IPS-NIHi11 (cell line): ENCODE measurements at regions not wholly inside any gene's neighbourhood (a gene's known extent, or its start where the extent isn't known, plus 50 kb on each side); places are given as distances from the start of the nearest gene placed in this dataset.
"Not testable (repeated sequence)": the region's sequence is repeated elsewhere in the genome, so short reads cannot be mapped to it uniquely, and the experiment has no call there.

ENCODE experiments used
- DNase-seq: peaks from one replicate; pipeline ENCODE4 v3.0.0; 2012; ENCODE audit warnings: mixed read lengths, low spot score

DNA sequence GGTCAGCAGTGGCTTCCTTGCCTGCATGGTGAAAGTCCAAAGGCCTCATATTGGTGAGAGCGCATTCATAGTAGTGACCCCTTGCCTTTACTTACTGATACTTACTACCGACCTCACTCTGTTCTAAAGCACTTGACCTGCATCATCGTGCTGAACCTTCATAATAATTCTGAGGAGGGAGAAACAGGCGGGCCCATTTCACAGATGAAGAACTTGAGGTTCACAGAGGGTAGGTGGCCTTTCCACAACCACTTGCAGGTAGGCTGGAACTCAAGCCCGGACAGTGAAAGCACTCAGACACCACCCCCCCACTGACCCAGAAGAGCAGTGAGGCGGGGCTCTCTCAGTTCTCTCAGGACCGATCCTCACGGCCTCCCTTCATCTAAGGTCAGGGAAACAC is 149.4 kb upstream of the CHST15 start:
- no peak for DNase-seq

DNA sequence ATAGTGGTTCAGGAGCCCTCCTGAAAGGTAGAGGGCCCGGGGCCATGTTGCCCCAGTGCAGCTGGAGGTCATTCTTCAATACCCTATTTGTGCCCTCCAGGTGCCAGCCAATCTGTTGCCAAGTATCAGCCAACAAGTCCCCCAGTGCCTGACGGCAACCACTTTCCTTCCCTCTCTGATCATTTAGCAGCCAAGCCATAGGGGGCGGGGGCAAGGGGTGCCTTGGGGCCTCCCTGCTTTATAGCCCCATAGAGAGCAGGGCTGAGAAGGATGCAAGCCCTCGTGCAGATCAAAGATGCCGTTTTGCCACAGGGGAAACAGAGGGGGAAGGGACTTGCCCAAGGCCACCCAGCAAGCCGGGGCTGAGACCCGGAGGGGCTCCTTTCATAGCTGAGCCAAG is 149.0 kb upstream of the CHST15 start:
- no peak for DNase-seq

DNA sequence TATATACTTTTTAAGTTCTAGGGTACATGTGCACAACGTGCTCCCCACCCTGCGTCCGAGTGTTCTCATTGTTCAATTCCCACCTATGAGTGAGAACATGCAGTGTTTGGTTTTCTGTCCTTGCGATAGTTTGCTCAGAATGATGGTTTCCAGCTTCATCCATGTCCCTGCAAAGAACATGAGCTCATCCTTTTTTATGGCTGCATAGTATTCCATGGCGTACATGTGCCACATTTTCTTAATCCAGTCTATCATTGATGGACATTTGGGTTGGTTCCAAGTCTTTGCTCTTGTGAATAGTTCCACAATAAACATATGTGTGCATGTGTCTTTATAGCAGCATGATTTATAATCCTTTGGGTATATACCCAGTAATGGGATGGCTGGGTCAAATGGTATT is 148.1 kb upstream of the CHST15 start:
- not testable (repeated sequence) for DNase-seq

DNA sequence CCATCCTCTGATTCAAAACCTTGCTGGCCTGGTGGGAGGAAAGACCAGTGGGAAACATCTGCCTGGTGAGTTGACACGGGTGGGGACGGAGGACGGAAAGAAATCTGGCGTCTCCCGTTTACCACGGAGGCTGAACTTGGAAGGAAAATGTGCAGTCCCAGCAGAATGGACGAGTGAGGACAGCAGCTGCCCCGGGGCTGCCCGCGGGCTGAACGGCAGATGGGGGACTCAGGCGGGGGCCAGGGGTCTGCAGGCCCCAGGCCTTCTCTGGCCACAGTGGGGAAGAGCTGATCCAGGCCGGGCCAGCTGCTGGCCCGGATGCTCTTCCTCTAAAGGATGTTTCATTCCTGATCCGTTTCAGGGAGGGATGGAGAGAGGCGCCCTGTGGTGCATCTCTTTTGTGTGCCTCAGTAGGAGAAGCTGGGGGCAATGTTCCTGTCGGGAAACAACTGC is 147.5 kb upstream of the CHST15 start:
- DNase-seq, result peak; percentile 48

DNA sequence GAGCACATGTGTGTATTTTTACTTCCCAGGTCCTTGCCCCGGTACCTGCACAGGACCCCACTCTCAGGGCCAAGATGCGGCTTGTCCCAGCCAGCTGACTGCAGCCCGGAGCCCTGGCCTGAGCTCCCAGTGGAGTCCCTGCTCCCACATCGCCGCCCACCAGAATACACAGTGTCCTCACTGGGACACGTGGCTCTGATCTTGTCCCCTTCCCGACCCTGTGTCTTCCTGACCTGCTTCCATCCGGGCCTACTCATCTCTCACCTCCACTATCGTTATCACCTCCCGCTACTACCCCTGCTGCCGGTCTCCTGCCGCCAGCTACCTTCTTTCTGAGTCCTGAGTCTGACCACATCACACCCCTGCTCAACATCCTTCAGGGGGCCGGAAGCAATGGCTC is 146.3 kb upstream of the CHST15 start:
- no peak for DNase-seq

DNA sequence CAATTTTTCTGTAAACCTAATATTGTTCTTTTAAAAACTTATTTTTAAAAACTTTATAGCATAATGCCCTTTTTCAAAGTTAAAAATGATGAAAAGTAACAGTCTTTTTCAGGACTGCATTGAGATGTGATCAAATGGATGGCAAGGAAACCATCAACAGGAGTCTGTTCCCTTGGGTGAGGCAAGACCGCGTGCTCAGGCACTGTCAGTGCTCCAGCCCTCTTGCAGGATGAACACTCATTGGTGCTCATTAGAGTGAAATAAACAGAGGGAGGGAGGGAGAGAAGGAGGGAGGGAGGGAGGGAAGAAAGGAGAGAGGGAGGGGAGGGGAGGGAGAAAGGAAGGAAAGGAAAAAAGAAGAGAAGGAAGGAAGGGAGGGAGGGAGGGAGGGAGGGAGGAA is 145.7 kb upstream of the CHST15 start:
- no peak for DNase-seq

DNA sequence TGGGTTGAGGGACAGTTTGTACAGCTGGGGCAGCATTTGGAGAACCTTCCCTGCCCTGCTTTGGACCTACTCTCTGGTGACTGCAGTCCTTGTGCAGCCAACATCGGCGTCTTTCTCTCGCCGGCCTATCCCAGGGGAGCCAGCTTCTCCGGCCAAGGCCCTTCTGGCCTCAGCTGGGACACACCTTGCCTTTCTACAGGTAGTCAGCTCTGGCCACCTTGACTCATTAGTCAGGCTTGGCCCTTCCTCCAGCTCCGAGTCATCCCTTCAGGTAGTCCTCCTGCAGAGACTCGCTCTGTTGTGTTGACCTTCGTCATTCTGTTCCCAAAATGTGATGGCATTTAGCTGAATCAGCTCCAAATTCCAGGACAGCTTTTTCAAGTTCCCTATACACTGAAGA is 145.0 kb upstream of the CHST15 start:
- DNase-seq, result no peak

DNA sequence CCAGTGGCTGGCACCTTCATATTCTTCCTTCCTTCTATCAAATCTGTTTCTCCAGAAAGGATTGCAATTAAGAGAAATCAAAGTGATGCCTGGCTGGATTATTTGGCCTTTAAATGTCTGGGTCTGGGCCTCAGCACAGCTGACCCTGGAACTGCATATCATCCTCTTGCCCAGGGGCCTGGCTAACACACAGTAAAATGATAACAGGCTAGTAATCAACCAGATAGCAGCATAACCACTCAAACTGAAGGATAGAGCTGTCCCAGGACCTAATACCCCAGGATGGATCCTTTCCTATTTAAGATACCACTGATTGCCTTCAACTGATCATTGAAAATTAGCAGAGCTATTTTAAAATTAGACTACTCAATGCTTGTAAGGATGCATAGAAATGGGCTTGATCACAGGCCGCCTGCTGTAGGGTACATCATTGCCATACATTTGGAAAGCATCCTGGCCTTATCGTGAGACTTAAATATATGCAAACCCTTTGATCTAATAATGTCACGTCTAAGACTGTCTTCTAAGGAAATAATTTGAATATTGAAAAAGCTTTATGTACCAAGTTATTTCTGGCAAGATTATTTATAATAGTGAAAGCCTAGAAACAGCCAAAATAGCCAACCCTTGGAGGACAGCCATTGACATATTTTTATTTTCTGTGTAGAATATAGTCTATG is 144.0 kb upstream of the CHST15 start:
- DNase-seq, result no peak

DNA sequence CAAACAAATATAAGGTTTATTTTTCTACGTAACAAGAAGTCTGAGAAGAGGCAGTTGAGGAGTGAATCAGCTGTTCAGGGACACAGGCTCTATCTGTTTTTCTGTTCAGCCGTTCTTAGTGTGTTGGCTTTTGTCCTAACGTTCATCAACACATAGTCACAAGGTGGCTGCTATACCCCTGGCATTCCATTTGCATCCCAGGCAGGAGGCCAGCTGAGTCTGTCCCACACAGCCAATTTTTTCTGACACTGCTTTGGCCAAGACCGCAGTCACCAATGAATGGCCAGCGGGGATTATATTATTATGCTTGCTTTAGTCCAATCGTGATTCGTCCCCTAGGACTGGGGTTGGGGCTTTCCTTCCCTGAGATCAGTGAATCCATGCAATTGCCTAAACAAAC is 143.4 kb upstream of the CHST15 start:
- DNase-seq, result no peak

DNA sequence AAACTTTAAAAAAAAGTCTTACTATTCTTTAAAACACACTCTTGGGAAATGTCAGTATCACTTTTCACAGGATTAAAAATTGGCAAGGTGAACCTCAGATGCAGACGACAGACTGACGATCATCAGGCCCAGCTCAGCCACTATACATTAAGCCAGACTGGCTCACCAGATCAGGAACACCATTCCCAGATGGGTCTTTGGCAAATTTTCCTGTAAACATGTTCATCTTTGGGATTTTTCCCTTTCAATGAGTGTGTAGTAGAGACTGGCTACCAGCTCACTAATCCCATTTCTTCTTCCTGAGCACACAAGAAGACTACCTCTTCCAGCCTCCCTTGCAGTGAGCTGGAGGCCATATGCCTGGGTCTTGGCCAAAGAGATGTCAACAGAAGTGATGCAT is 142.7 kb upstream of the CHST15 start:
- DNase-seq, result no peak

DNA sequence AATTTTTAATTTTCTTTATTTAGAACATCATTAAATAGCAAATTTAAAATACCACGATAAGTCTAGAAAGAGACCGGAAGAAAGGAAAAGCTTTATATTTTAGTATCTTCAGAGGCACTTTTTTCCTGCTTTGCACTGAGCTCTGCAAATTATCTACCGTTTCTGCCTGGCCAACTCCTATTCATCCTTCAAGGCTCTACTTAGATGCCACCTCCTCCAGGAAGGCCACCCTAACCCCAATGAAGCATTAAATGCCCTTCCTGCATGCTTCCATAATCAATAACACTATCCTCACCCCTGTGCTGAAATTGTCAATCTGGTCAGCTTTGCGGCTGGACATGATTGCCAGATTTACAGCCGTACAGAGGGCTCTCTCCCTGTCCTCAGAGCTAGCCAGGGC is 141.8 kb upstream of the CHST15 start:
- DNase-seq, result no peak

DNA sequence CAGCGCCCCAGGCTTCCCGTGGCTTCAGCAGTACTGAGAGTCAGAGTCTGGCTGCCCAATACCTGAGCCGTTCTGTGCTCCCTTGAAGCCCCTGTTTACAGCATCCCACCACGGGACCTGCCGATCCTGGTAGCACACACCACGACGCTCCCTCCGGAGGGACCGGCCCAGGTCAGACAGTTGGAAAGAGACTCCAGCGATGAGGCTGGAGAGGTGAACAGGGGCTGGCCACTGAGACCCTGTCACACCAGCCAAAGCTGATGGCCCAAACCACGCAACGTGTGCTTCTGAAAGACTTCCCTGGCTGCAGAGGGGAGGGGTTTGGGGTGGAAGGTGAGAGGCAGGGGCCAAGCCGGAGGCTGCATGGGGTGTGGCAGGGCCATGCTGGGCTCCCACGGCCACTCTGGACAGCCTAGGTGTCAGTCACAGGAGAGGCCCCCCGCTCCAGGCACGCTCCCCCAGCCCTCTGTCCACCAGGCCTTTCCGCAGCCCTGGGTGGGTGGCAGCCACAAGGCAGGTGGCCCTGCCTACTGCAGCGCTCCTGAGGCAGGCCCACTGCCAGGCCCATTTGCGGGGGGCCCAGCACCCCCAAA is 140.2 kb upstream of the CHST15 start:
- DNase-seq, result no peak

DNA sequence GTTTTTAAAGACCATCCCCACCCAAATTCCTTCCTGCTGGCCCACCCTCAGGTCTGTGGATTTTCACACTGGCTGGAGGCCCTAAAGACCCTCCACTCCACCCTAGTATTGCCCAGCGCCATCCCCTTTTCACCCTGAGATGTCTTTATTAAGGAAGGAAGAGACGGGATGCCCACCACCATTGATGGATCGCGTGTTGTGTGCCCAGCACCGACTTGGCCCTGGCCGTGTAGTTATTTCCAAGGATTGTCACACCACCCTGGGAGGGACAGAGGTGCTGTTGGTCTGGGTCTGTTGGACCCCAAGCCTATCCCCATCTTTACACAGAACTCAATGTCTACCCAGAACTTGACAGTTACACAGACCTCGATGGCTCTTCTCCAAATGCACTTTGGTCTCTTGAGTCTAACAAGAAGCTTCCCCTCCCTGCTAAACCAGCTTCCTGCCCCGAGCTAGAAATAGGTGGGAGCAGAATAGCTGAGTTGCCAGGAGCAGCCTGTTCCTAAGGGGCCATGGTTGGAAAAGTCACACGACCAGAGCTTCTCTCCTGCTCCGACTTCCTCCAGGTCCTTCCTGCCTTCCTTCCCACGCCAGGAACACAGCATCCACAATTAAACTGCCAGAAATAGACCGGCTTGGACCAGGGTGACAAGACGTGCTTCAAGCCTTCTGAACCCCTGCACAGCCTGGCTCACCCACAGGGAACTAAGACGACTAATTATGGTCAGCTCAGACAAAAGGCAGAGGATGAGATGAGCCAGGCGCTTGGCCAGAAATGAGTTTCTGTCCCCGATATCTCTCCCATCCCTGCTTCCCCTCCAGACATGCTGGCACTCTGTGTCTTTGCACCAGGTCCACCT is 139.5 kb upstream of the CHST15 start:
- DNase-seq, result no peak

DNA sequence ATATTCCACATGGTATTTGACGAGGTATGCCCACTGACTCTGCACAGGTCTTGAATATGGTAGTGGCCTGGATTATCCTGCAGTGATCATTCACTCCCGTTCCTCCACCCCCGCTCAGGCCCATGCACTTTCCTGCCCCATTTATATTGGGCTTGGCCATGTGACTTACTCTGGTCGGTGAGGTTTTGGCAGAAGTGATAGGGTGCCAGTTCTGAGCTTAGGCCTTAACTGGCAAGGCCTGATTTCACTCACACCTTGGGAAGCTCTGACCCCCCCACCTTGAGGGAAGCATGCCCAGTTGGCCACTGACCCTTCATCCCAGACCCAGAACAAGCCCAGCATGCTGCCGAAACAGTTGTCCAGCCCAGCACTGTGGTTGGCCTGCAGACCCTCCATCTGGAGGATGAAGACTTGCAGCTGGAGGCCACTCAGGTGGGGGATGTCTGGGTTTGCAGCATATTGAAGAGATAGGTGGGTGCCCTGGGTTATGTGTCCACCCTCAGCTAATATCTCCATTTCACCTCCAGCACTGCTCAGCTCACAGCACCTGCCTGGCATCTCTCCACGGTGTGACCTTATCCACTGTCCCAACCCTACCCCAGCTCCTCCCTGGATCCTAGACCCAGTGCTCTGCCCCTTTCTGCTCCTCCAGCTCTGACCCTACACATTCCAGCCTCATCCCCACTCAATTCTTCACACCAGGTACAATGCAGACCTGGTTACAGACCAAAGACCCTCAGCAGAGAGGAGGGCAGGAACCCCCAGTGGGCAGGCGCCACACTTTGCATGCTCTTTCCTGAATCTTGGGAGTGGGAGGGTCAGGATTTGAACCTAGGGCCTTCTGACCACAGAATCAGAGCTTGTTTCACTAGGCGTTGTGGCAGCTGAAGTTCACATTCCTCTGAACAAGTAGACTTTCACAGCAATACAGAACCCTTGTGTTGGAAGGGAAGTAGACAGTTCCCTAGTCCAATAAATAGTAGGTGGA is 138.1 kb upstream of the CHST15 start:
- no peak for DNase-seq

DNA sequence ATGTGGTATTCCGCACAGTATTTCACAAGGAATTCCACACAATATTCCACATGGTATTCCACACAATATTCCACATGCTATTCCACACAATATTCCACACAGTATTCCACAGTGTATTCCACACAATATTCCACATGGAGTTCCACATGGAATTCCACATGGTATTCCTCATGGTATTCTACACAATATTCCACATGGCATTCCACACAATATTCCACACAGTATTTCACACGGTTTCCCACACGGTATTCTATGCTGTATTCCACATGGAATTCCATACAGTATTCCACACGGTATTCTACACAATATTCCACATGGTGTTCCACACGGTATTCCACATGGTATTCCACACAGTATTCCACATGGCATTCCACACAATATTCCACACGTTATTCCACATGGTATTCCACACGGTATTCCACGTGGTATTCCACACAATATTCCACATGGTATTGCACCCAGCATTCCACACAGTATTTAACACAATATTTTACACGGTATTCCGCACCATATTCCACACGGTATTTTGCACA is 137.3 kb upstream of the CHST15 start:
- DNase-seq, result no peak

DNA sequence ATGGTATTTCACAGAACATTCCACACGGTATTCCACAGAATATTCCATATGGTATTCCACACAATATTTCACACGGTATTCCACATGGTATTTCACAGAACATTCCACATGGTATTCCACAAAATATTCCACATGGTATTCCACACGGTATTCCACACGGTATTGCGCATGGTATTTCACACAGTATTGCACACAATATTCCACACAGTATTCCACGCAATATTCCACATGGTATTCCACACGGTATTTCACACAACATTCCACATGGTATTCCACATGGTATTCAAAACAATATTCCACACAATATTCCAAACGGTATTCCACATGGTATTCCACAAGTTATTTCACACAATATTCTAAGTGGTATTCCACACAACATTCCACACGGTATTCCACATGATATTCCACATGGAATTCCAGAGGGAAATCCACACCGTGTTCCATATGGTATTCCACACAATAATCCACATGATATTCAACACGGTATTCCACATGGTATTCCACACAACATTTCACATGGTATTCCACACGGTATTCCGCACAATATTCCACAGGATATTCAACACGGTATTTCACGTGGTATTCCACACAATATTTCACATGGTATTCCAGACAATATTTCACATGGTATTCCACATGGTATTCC is 136.7 kb upstream of the CHST15 start:
- DNase-seq, result no peak

DNA sequence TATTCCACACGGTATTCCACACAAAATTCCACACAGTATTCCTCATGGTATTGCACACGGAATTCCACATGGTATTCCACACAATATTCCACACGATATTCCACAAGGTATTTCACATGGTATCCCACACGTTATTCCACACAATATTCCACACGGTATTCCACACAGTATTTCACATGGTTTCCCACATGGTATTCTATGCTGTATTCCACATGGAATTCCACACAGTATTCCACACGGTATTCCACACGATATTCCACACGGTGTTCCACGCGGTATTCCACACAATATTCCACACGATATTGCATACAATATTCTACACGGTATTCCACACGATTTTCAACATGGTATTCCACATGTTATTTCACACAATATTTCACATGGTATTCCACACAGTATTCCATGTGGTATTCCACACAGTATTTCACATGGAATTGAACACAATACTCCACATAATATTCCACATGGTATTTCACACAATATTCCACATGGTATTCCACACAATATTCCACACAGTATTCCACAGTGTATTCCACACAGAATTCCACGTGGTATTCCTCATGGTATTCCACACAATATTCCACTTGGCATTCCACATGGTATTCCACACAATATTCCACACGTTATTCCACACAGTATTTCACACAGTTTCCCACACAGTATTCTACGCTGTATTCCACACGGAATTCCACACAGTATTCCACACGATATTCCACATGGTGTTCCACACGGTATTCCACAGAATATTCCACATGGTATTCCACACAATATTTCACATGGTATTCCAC is 136.0 kb upstream of the CHST15 start:
- DNase-seq, result no peak

DNA sequence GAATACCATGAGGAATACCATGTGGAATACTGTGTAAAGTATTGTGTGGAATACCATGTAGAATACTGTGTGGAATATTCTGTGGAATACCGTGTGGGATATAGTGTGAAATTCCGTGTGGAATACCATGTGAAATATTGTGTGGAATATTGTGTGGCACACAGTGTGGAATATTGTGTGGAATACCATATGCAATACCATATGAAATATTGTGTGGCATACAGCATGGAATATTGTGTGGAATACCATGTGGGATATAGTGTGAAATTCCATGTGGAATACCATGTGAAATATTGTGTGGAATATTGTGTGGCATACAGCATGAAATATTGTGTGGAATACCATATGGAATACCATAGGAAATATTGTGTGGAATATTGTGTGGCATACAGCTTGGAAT is 135.1 kb upstream of the CHST15 start:
- no peak for DNase-seq

DNA sequence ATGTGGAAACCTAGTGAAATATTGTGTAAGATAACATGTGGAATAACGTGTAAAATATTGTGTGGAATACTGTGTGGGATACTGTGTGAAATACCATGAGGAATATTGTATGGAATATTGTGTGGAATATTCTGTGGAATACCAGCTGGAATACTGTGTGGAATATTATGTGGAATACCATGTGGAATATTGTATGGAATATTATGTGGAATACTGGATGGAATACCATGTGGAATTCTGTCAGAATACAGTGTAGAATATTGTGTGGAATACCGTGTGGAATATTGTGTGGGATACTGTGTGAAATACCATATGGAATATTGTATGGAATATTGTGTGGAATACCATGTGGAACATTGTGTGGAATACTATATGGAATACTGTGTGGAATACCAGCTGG is 134.6 kb upstream of the CHST15 start:
- no peak for DNase-seq
